H9 (cell line): ENCODE measurements at regions not wholly inside any gene's neighbourhood (a gene's known extent, or its start where the extent isn't known, plus 50 kb on each side); places are given as distances from the start of the nearest gene placed in this dataset.
A peak's percentile ranks its signal among the peaks of the same experiment; 100 is the strongest.

ENCODE experiments used
- DNase-seq: peaks from one replicate; pipeline ENCODE4 v3.0.0-alpha.2; 2017
- H2AFZ ChIP-seq: one replicate; pipeline ENCODE4 v1.6.1; 2013; ENCODE audit warnings: mild to moderate bottlenecking, low read length, control low read depth, moderate library complexity
- H2AK5ac ChIP-seq: 2 replicates; pipeline ENCODE4 v1.6.1; 2013; ENCODE audit warnings: low read length, control low read depth, mixed read lengths; ENCODE audit not compliant: insufficient read length
- H2BK120ac ChIP-seq: one replicate; pipeline ENCODE4 v1.6.1; 2013; ENCODE audit warnings: low read depth, mild to moderate bottlenecking, low read length, control low read depth, inconsistent platforms; ENCODE audit not compliant: poor library complexity, severe bottlenecking
- H2BK12ac ChIP-seq: 2 replicates; pipeline ENCODE4 v1.6.1; 2013; ENCODE audit warnings: low read length, control low read depth, mixed read lengths, low read depth; ENCODE audit not compliant: insufficient read length
- H2BK15ac ChIP-seq: 2 replicates; pipeline ENCODE4 v1.6.1; 2013; ENCODE audit warnings: low read depth, low read length, control low read depth
- H2BK20ac ChIP-seq: one replicate; pipeline ENCODE4 v1.6.1; 2013; ENCODE audit warnings: low read depth, mild to moderate bottlenecking, low read length, control low read depth, inconsistent platforms; ENCODE audit not compliant: poor library complexity, severe bottlenecking
- H2BK5ac ChIP-seq: 2 replicates; pipeline ENCODE4 v1.6.1; 2013; ENCODE audit warnings: low read length, control low read depth, mixed read lengths; ENCODE audit not compliant: insufficient read length
- H3K14ac ChIP-seq: 2 replicates; pipeline ENCODE4 v1.6.1; 2013; ENCODE audit warnings: low read length, control low read depth; ENCODE audit not compliant: insufficient read depth
- H3K18ac ChIP-seq: 2 replicates; pipeline ENCODE4 v1.6.1; 2013; ENCODE audit warnings: low read depth, mild to moderate bottlenecking, mixed read lengths, low read length, control low read depth; ENCODE audit not compliant: insufficient read length
- H3K23ac ChIP-seq: 2 replicates; pipeline ENCODE4 v1.6.1; 2013; ENCODE audit warnings: low read length, control low read depth, mixed read lengths, low read depth; ENCODE audit not compliant: insufficient read length
- H3K23me2 ChIP-seq: 2 replicates; pipeline ENCODE4 v1.6.1; 2013; ENCODE audit warnings: low read depth, mild to moderate bottlenecking, mixed read lengths, low read length, control low read depth; ENCODE audit not compliant: insufficient read length, poor library complexity, severe bottlenecking
- H3K27ac ChIP-seq: 2 replicates; pipeline ENCODE4 v1.5.1; 2013; ENCODE audit warnings: low read length, control low read depth, mixed read lengths, low read depth; ENCODE audit not compliant: insufficient read length
- H3K27me3 ChIP-seq: 2 replicates; pipeline ENCODE4 v1.6.1; 2013; ENCODE audit warnings: low read length, control low read depth, inconsistent platforms; ENCODE audit not compliant: insufficient read depth
- H3K4ac ChIP-seq: 2 replicates; pipeline ENCODE4 v1.6.1; 2013; ENCODE audit warnings: low read depth, mild to moderate bottlenecking, control low read depth, inconsistent platforms, low read length, moderate library complexity
- H3K4me1 ChIP-seq: 2 replicates; pipeline ENCODE4 v1.6.1; 2013; ENCODE audit warnings: low read length, control low read depth, inconsistent platforms; ENCODE audit not compliant: insufficient read depth
- H3K4me2 ChIP-seq: 2 replicates; pipeline ENCODE4 v1.6.1; 2013; ENCODE audit warnings: low read length, control low read depth, mixed read lengths; ENCODE audit not compliant: insufficient read length, insufficient read depth
- H3K56ac ChIP-seq: 2 replicates; pipeline ENCODE4 v1.6.1; 2013; ENCODE audit warnings: low read depth, mild to moderate bottlenecking, mixed read lengths, low read length, control low read depth; ENCODE audit not compliant: insufficient read length
- H3K79me1 ChIP-seq: 2 replicates; pipeline ENCODE4 v1.6.1; 2013; ENCODE audit warnings: low read depth, mild to moderate bottlenecking, moderate library complexity, low read length, control low read depth, inconsistent platforms; ENCODE audit not compliant: insufficient read depth, poor library complexity, severe bottlenecking
- H3K79me2 ChIP-seq: 2 replicates; pipeline ENCODE4 v1.6.1; 2013; ENCODE audit warnings: low read length, control low read depth, inconsistent platforms; ENCODE audit not compliant: insufficient read depth
- H3K9ac ChIP-seq: 2 replicates; pipeline ENCODE4 v1.6.1; 2013; ENCODE audit warnings: low read length, control low read depth, mixed read lengths; ENCODE audit not compliant: insufficient read length; ENCODE audit errors: extremely low read depth
- H3K9me3 ChIP-seq: one replicate; pipeline ENCODE4 v1.6.1; 2013; ENCODE audit warnings: low read depth, low read length, inconsistent platforms; ENCODE audit not compliant: control insufficient read depth
- H3T11ph ChIP-seq: one replicate; pipeline ENCODE4 v1.6.1; 2013; ENCODE audit warnings: mild to moderate bottlenecking, low read length, control low read depth, inconsistent platforms
- H4K20me1 ChIP-seq: one replicate; pipeline ENCODE4 v1.6.1; 2013; ENCODE audit not compliant: control insufficient read depth, insufficient read length, insufficient read depth
- H4K5ac ChIP-seq: 2 replicates; pipeline ENCODE4 v1.6.1; 2013; ENCODE audit warnings: low read depth, mild to moderate bottlenecking, mixed read lengths, low read length, control low read depth; ENCODE audit not compliant: insufficient read length
- H4K8ac ChIP-seq: replicated peaks from 2 replicates; pipeline ENCODE4 v1.6.1; 2013; ENCODE audit warnings: low read length, control low read depth, mixed read lengths, low read depth; ENCODE audit not compliant: insufficient read length
- H4K91ac ChIP-seq: 2 replicates; pipeline ENCODE4 v1.6.1; 2013; ENCODE audit warnings: low read depth, mild to moderate bottlenecking, moderate library complexity, mixed read lengths, low read length, control low read depth; ENCODE audit not compliant: insufficient read length
- H3K27ac Mint-ChIP-seq, 3 experiments: 2 replicates in 2 of 3; 3 replicates in 1 of 3; pipeline ENCODE4 v1.8.0; 2020 to 2021; ENCODE audit warnings: mixed read lengths in 3 of 3, mild to moderate bottlenecking in 1 of 3, moderate library complexity in 1 of 3
- H3K27me3 Mint-ChIP-seq: 2 replicates; pipeline ENCODE4 v1.8.0; 2021; ENCODE audit warnings: low read depth, mild to moderate bottlenecking, moderate library complexity, mixed read lengths
- H3K36me3 Mint-ChIP-seq, 3 experiments: 2 replicates in 2 of 3; 3 replicates in 1 of 3; pipeline ENCODE4 v1.8.0; 2020 to 2021; ENCODE audit warnings: low read depth in 3 of 3, mixed read lengths in 3 of 3; ENCODE audit not compliant: insufficient read depth in 1 of 3
- H3K4me1 Mint-ChIP-seq, 2 experiments: 2 replicates each; pipeline ENCODE4 v1.8.0; 2020; ENCODE audit warnings: mixed read lengths in 2 of 2
- H3K4me3 Mint-ChIP-seq, 2 experiments: 2 replicates in 1 of 2; 3 replicates in 1 of 2; pipeline ENCODE4 v1.8.0; 2020 to 2021; ENCODE audit warnings: mild to moderate bottlenecking in 2 of 2, mixed read lengths in 2 of 2, moderate library complexity in 1 of 2
- H3K9me3 Mint-ChIP-seq, 2 experiments: 2 replicates in 1 of 2; 3 replicates in 1 of 2; pipeline ENCODE4 v1.8.0; 2020; ENCODE audit warnings: mild to moderate bottlenecking in 2 of 2, mixed read lengths in 2 of 2, moderate library complexity in 1 of 2
- WGBS: extraction: QIAGEN DNeasy Blood & Tissue Kit; methylation state at CpG from one replicate; pipeline ENCODE4 v1.1.7; 2013; ENCODE audit warnings: missing lambda C conversion rate, low lambda C conversion rate, mixed read lengths; ENCODE audit not compliant: insufficient read length; ENCODE audit errors: extremely low coverage; 5-methylcytosine and 5-hydroxymethylcytosine counted together
- TF ChIP-seq, protein P1 (sequence below): fragments of 200-600 bp; sonication (generic); conservative IDR thresholded peaks from 3 replicates; pipeline ENCODE4 v1.8.0; 2021; ENCODE audit warnings: antibody characterized with exemption, mild to moderate bottlenecking

DNA sequence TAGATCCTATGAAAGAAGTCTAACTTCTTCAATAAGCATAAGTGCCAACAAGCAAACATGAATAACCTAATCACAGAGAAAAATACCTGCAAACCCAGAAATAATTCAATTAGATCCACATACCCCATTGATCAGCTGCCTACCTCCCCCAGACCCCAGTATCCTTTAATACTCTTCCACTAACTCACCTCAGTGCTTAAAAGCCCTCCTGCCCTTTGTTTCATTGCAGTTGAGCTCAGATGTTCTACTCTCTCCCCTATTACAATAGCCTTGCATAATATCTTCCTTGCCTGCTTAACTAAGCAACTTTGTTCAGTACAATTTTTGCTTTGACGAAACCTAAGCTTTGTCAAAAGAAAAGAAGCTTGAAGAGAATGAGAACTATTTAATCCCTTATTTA is 156.0 kb upstream of the ZC3H15 start:
- no peak overlapping the region for H2BK15ac ChIP-seq
- Mint-ChIP-seq H3K36me3 (no peaks in the 10 kb centered on the region), H3K27me3 (no peaks in the 10 kb centered on the region), H3K4me3 (no peak overlapping the region), H3K9me3 (no peaks in the 10 kb centered on the region), H3K4me1 (peaks cover 16 to 19% of the 10 kb centered on the region in 2 experiments), H3K27ac (peak overlapping the region in 1 of 3 experiments; percentile 17; a peak in 2 of 7 replicates)
- H3K79me2 ChIP-seq: no peaks in the 10 kb centered on the region
- H4K91ac ChIP-seq: no peak overlapping the region
- no peak overlapping the region for H2BK120ac ChIP-seq
- no peaks in the 10 kb centered on the region for H4K20me1 ChIP-seq
- H3K4ac ChIP-seq: no peak overlapping the region
- H2AK5ac ChIP-seq: no peak overlapping the region
- no peak overlapping the region for H3K14ac ChIP-seq
- no peak overlapping the region for H3K4me2 ChIP-seq
- no peak overlapping the region for H4K5ac ChIP-seq
- H3K27ac ChIP-seq: no peak overlapping the region
- no peak overlapping the region for H3K9ac ChIP-seq
- no peak overlapping the region for H2AFZ ChIP-seq
- no peaks in the 10 kb centered on the region for H3K23me2 ChIP-seq
- no peak overlapping the region for H2BK20ac ChIP-seq
- DNase-seq: no peak
- no peak overlapping the region for H3K23ac ChIP-seq
- H3K4me1 ChIP-seq: peaks cover 3% of the 10 kb centered on the region; the same call in 1 of the 2 replicates
- no peaks in the 10 kb centered on the region for H3K79me1 ChIP-seq
- H4K8ac ChIP-seq: no peak overlapping the region
- no peak overlapping the region for H3K56ac ChIP-seq
- H3K27me3 ChIP-seq: no peaks in the 10 kb centered on the region
- no CpG with 5 or more reads among the region's 1 CpG for WGBS
- TF ChIP-seq, protein P1, sequence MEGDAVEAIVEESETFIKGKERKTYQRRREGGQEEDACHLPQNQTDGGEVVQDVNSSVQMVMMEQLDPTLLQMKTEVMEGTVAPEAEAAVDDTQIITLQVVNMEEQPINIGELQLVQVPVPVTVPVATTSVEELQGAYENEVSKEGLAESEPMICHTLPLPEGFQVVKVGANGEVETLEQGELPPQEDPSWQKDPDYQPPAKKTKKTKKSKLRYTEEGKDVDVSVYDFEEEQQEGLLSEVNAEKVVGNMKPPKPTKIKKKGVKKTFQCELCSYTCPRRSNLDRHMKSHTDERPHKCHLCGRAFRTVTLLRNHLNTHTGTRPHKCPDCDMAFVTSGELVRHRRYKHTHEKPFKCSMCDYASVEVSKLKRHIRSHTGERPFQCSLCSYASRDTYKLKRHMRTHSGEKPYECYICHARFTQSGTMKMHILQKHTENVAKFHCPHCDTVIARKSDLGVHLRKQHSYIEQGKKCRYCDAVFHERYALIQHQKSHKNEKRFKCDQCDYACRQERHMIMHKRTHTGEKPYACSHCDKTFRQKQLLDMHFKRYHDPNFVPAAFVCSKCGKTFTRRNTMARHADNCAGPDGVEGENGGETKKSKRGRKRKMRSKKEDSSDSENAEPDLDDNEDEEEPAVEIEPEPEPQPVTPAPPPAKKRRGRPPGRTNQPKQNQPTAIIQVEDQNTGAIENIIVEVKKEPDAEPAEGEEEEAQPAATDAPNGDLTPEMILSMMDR: no peak
- no peak overlapping the region for H3T11ph ChIP-seq
- no peaks in the 10 kb centered on the region for H3K9me3 ChIP-seq
- H2BK12ac ChIP-seq: no peak overlapping the region
- H3K18ac ChIP-seq: no peak overlapping the region
- H2BK5ac ChIP-seq: no peak overlapping the region
